ENCODE measurements at regions not wholly inside any gene's neighbourhood (a gene's known extent, or its start where the extent isn't known, plus 50 kb on each side); places are given as distances from the start of the nearest gene placed in this dataset.

- no peaks in the 10 kb centered on the region for H3K9me3 ChIP-seq (replicated peaks; ENCODE audit: control insufficient read depth, insufficient read depth, low read depth, low read length)
- H3K4me1 ChIP-seq (replicated peaks in 1 of 2; ENCODE audit: control insufficient read depth in 2 of 2, insufficient read depth in 2 of 2, low read length in 2 of 2) = no peaks in the 10 kb centered on the region
- H2AFZ ChIP-seq (ENCODE audit: low read depth, low read length) = no peak overlapping the region
- no peaks in the 10 kb centered on the region for H3K9me1 ChIP-seq (ENCODE audit: control insufficient read depth, insufficient read depth, low read length)
- WGBS (ENCODE audit: insufficient coverage, low coverage, missing lambda C conversion rate) = 5% methylated on average over 9 of the region's 9 CpGs
- no peak for TF ChIP-seq ZBTB5 (IDR thresholded peaks at IDR 0.05)
- no peak for TF ChIP-seq ZBTB26 (CRISPR knock-in tag; IDR thresholded peaks at IDR 0.05)
- no peak for TF ChIP-seq HDAC6 (IDR thresholded peaks at IDR 0.05; ENCODE audit: low read depth, low read length)
- TF ChIP-seq TRIM24 (IDR thresholded peaks at IDR 0.05) = no peak
- no peak for TF ChIP-seq HDAC8 (tag; IDR thresholded peaks at IDR 0.05)
- TF ChIP-seq PPARD (CRISPR knock-in tag; IDR thresholded peaks at IDR 0.05) = no peak
- no peak overlapping the region for H3K9ac ChIP-seq (ENCODE audit: insufficient read depth in 1 of 2, low read depth in 2 of 2, low read length in 2 of 2)
- DNase-seq (ENCODE audit: extremely low read depth in 1 of 4, low spot score in 3 of 4) (no peak), FAIRE-seq (no peak), ATAC-seq (no peak)
- intact Hi-C loops (cut with micrococcal nuclease) = no loop called here
- H3K4me3 ChIP-seq = no peak overlapping the region
- no peak overlapping the region for H3K4me2 ChIP-seq (ENCODE audit: insufficient read depth, low read length)
- peaks cover 4% of the 10 kb centered on the region; the same call in 1 of the 2 replicates for H4K20me1 ChIP-seq (replicated peaks; ENCODE audit: control insufficient read depth, insufficient read depth, low read length)
- H3K79me2 ChIP-seq (ENCODE audit: control insufficient read depth, insufficient read depth, low read length) = no peaks in the 10 kb centered on the region
- no TSS peak for BruUV-seq (replicated peaks)
- no peaks in the 10 kb centered on the region for H3K36me3 ChIP-seq (ENCODE audit: control insufficient read depth, insufficient read depth, low read length)
- H3K27me3 ChIP-seq (ENCODE audit: control insufficient read depth in 2 of 2, insufficient read depth in 2 of 2, low read length in 2 of 2) = peaks cover 20 to 40% of the 10 kb centered on the region in 2 experiments; a peak in 4 of 5 replicates
- CTCF ChIA-PET (ENCODE audit: low intra/inter-chr PET ratio) = no interaction called here
- H3K27ac ChIP-seq (ENCODE audit: extremely low read depth, low read depth, low read length) = no peak overlapping the region
- in situ Hi-C loops (cut with MboI) = no loop called here
- POLR2A ChIA-PET = no interaction called here
These were observed 245.3 kb downstream of the CTTN start for GRCh38 chr11:70643642-70644041.

All from K562 (cell line).